ENCODE measurements at regions not wholly inside any gene's neighbourhood (a gene's known extent, or its start where the extent isn't known, plus 50 kb on each side); places are given as distances from the start of the nearest gene placed in this dataset.

DNA sequence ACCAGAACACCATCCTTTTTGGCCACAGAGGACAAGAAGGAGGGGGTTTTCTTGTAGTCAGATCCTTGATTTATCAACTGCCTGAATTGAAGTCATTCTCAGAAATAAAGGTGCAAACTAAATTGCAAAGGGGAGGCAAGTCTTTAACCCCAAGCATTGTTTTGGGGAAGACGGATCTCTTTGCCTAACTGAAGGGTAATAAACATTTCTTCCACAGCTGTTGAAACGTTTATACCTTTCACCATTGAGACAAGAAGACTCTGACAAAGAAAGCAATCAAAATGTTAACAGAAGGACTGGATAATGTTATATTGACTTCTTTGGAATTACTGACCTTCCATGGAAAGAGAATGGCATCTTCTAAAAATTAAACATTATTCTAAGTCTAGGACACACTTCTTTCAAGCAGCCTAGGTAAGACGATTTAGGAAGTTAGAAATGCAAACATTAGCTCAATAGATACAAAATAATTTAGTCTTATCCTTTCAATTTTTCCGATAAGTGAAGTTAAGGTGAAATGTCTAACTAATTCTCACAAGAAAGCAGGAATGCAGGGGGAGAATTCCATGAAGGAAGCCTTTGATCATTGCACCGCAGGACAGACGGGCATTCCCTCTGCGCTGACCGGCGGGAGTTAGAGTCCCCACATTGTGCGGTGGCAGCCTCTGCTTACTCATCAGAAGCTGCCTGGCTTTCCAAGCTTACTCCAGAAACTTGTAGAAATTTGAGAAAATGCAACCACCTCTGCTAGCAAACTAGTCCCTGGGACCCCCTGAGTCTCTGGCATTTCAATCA is 69.4 kb upstream of the COPS8 start:
- Histone ChIP-seq H3K27me3 (ENCODE audit: insufficient read depth in 3 of 3, low read length in 2 of 3) (no peaks in the 10 kb centered on the region), H3K36me3 (ENCODE audit: insufficient read depth in 1 of 2, low read depth in 1 of 2) (no peaks in the 10 kb centered on the region), H3K27ac (no peak overlapping the region), H3K4me3 (no peak overlapping the region), H3K4me1 (no peaks in the 10 kb centered on the region), H3K9me3 (no peaks in the 10 kb centered on the region)
- intact Hi-C loops (cut with DNase I) = no loop called here
- ATAC-seq (no peak), DNase-seq (no peak)
- TF ChIP-seq, protein P1, sequence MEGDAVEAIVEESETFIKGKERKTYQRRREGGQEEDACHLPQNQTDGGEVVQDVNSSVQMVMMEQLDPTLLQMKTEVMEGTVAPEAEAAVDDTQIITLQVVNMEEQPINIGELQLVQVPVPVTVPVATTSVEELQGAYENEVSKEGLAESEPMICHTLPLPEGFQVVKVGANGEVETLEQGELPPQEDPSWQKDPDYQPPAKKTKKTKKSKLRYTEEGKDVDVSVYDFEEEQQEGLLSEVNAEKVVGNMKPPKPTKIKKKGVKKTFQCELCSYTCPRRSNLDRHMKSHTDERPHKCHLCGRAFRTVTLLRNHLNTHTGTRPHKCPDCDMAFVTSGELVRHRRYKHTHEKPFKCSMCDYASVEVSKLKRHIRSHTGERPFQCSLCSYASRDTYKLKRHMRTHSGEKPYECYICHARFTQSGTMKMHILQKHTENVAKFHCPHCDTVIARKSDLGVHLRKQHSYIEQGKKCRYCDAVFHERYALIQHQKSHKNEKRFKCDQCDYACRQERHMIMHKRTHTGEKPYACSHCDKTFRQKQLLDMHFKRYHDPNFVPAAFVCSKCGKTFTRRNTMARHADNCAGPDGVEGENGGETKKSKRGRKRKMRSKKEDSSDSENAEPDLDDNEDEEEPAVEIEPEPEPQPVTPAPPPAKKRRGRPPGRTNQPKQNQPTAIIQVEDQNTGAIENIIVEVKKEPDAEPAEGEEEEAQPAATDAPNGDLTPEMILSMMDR (IDR thresholded peaks at IDR 0.05) = no peak
- WGBS, 3 donors = 81 to 87% (median 84%) methylated on average over 10 of the region's 10 CpGs

DNA sequence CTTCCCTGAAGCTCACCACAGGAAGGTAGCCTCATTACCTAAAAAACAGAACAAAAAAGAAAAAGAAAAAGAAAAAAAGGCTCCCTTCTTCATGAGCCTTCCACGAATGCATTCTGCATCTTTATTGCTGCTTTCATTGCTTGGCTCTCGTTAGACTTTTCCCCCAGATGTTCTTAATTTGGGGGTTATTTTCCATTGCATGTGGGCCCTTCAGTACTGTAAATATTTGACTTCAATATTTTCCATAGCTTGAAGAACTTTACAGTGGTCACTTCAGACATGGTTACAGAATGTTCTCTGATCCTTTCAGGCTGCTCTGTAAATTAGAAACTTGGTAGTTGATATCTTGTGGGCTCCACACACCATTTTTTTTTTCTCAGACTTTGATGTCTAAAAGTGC is 65.6 kb upstream of the COPS8 start:
- 74% methylated on average over 2 of the region's 2 CpGs for WGBS, 3 donors
- intact Hi-C loops (cut with DNase I) = no loop called here
- Histone ChIP-seq H3K4me3 (no peak overlapping the region), H3K4me1 (no peaks in the 10 kb centered on the region), H3K9me3 (no peaks in the 10 kb centered on the region), H3K27me3 (ENCODE audit: insufficient read depth in 3 of 3, low read length in 2 of 3) (peaks cover 0 to 2% (median 0%) of the 10 kb centered on the region in 3 donors), H3K36me3 (ENCODE audit: insufficient read depth in 1 of 2, low read depth in 1 of 2) (no peaks in the 10 kb centered on the region), H3K27ac (no peak overlapping the region)
- DNase-seq (no peak), ATAC-seq (no peak)
- TF ChIP-seq, protein P1 (IDR thresholded peaks at IDR 0.05) = no peak

DNA sequence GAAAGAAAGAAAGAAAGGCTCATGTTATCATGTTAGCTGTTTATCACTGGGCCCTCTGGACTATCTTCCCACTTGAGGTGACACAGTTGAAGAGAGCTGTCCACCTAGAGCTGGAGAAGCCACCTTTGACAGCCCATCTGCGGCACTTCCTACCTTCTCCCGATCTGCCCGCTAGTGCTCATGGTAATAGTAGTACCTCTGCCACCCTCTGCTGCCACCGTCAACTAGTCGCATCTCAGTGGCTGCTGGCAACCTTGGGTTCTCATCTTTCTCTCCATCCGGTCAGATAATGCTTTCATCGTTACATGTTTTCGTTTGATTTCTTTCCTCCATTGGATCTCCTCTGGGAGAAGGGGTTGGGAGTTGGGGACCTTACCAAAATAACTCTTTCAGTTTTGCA is 63.2 kb upstream of the COPS8 start:
- no peak overlapping the region for H3K4me3 ChIP-seq
- H3K4me1 ChIP-seq = no peaks in the 10 kb centered on the region
- WGBS, 3 donors = 87 to 93% (median 90%) methylated on average over 8 of the region's 8 CpGs
- peaks cover 0 to 2% (median 0%) of the 10 kb centered on the region in 3 donors for H3K27me3 ChIP-seq (ENCODE audit: insufficient read depth in 3 of 3, low read length in 2 of 3)
- H3K9me3 ChIP-seq = no peaks in the 10 kb centered on the region
- TF ChIP-seq, protein P1 (IDR thresholded peaks at IDR 0.05) = no peak
- intact Hi-C loops (cut with DNase I) = no loop called here
- no peaks in the 10 kb centered on the region for H3K36me3 ChIP-seq (ENCODE audit: insufficient read depth in 1 of 2, low read depth in 1 of 2)
- no peak for ATAC-seq
- DNase-seq = no peak
- no peak overlapping the region for H3K27ac ChIP-seq

DNA sequence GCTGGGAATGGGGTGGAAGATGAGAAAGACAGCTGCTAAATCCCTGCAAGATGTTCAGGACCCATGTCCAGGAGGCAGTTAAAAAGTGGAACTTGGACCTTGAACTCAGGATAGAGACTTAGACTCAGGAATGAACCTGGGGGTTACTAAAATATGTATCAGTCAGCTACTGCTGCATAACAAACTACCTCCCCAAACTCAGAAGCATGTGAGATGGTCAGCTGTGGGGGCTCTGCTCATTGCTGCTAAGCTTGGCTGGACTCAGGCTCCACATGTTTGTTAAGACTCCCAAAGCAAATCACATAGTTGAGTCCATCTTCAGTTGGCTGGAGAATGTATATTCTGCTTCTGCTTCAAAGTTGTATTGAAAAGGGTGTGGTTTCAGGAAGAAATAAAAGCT is 61.4 kb upstream of the COPS8 start:
- intact Hi-C loops (cut with DNase I) = no loop called here
- H3K4me1 ChIP-seq = no peaks in the 10 kb centered on the region
- ATAC-seq = no peak

More for the DNA sequence above, 61.4 kb upstream of the COPS8 start:
- TF ChIP-seq, protein P1 (IDR thresholded peaks at IDR 0.05) = no peak
- Histone ChIP-seq H3K27ac (no peak overlapping the region), H3K9me3 (no peaks in the 10 kb centered on the region), H3K27me3 (ENCODE audit: insufficient read depth in 3 of 3, low read length in 2 of 3) (peaks cover 0 to 2% (median 0%) of the 10 kb centered on the region in 3 donors), H3K4me3 (no peak overlapping the region), H3K36me3 (ENCODE audit: insufficient read depth in 1 of 2, low read depth in 1 of 2) (no peaks in the 10 kb centered on the region)
- DNase-seq = no peak

All from psoas muscle (tissue), 7 donors.